ENCODE measurements at regions not wholly inside any gene's neighbourhood (a gene's known extent, or its start where the extent isn't known, plus 50 kb on each side); places are given as distances from the start of the nearest gene placed in this dataset.

- Mint-ChIP-seq H3K36me3 (ENCODE audit: low read depth) (no peaks in the 10 kb centered on the region), H3K4me3 (no peak overlapping the region), H3K27ac (no peak overlapping the region), H3K27me3 (ENCODE audit: insufficient read depth, low read depth, poor library complexity) (peaks cover under 1% of the 10 kb centered on the region), H3K9me3 (no peaks in the 10 kb centered on the region), H3K4me1 (peaks cover 14% of the 10 kb centered on the region)
- H3K4me3 ChIP-seq: no peak overlapping the region
- no peaks in the 10 kb centered on the region for H4K20me1 ChIP-seq (replicated peaks; ENCODE audit: insufficient read depth)
- no peaks in the 10 kb centered on the region for H3K79me2 ChIP-seq (replicated peaks; ENCODE audit: insufficient read depth)
- ATAC-seq: no peak
- H3K27me3 ChIP-seq (ENCODE audit: insufficient read depth): no peaks in the 10 kb centered on the region
- H3K4me1 ChIP-seq (ENCODE audit: insufficient read depth): peaks cover 4% of the 10 kb centered on the region; the same call in 1 of the 2 replicates
- no peaks in the 10 kb centered on the region for H3K36me3 ChIP-seq (ENCODE audit: insufficient read depth)
- no peak overlapping the region for H3K27ac ChIP-seq (ENCODE audit: low read depth)
- DNase-seq (ENCODE audit: low spot score): no peak
- no peak for TF ChIP-seq CTCF (conservative IDR thresholded peaks at IDR 0.05; ENCODE audit: low read depth in 2 of 2)
- TF ChIP-seq ZNF114 (CRISPR knock-in tag; IDR thresholded peaks at IDR 0.05): no peak
- no peak for TF ChIP-seq ETS1 (IDR thresholded peaks at IDR 0.05)
- TF ChIP-seq POLR2AphosphoS5 (IDR thresholded peaks at IDR 0.05; ENCODE audit: low read depth): no peak
- TF ChIP-seq STAT1 (IDR thresholded peaks at IDR 0.05; ENCODE audit: unreplicated experiment): no peak
- no peak for TF ChIP-seq EZH2phosphoT487 (IDR thresholded peaks at IDR 0.05; ENCODE audit: unreplicated experiment)
- TF ChIP-seq REST (IDR thresholded peaks at IDR 0.05; ENCODE audit: unreplicated experiment): no peak
- TF ChIP-seq ZNF331 (CRISPR knock-in tag; IDR thresholded peaks at IDR 0.05; ENCODE audit: low read depth): no peak
- TF ChIP-seq NANOG (IDR thresholded peaks at IDR 0.05; ENCODE audit: borderline replicate concordance): no peak
- TF ChIP-seq CREB1 (CRISPR knock-in tag; IDR thresholded peaks at IDR 0.05; ENCODE audit: low read depth): no peak
- TF ChIP-seq EZH2 (IDR thresholded peaks at IDR 0.05; ENCODE audit: low read depth, unreplicated experiment): no peak
- no peak overlapping the region for H2AFZ ChIP-seq
- no peak overlapping the region for H3K4me2 ChIP-seq
- H3K9me2 ChIP-seq (ENCODE audit: insufficient read depth): peaks cover 5% of the 10 kb centered on the region; the same call in 1 of the 2 replicates
- no peaks in the 10 kb centered on the region for H3F3A ChIP-seq (replicated peaks; ENCODE audit: low read depth)
Measured at GRCh38 chr9:1721196-1721595, 294.0 kb upstream of the SMARCA2 start.

Data from GM23338 (cell line).